ENCODE measurements at regions not wholly inside any gene's neighbourhood (a gene's known extent, or its start where the extent isn't known, plus 50 kb on each side); places are given as distances from the start of the nearest gene placed in this dataset.

GRCh38 chr9:88870627-88871026 lies 120.6 kb upstream of the S1PR3 start:
- WGBS, 2 donors (ENCODE audit: low coverage in 1 of 2) = 89 to 95% methylated on average over 3 to 4 of the region's 5 CpGs
- no peaks in the 10 kb centered on the region for H3K36me3 ChIP-seq
- no peaks in the 10 kb centered on the region for H3K27me3 ChIP-seq
- H3K4me1 ChIP-seq = peaks cover 0 to 14% (median 5%) of the 10 kb centered on the region in 3 donors
- H3K9me3 ChIP-seq = no peaks in the 10 kb centered on the region
- TF ChIP-seq EP300 (IDR thresholded peaks at IDR 0.05) (no peak), POLR2A (IDR thresholded peaks at IDR 0.05) (no peak), CTCF (IDR thresholded peaks at IDR 0.05) (no peak), POLR2AphosphoS5 (IDR thresholded peaks at IDR 0.05) (no peak)
- H3K27ac ChIP-seq = no peak overlapping the region
- no peak overlapping the region for H3K4me3 ChIP-seq
- no peak for ATAC-seq

- H3K36me3 ChIP-seq = no peaks in the 10 kb centered on the region
- no peaks in the 10 kb centered on the region for H3K27me3 ChIP-seq
- H3K4me3 ChIP-seq = no peak overlapping the region
- ATAC-seq = no peak
- H3K9me3 ChIP-seq = no peaks in the 10 kb centered on the region
- peak overlapping the region in 1 of 4 donors; percentile 19 for H3K27ac ChIP-seq
- peaks cover 0 to 14% (median 5%) of the 10 kb centered on the region in 3 donors for H3K4me1 ChIP-seq
- TF ChIP-seq POLR2A (IDR thresholded peaks at IDR 0.05) (no peak), CTCF (IDR thresholded peaks at IDR 0.05) (no peak)
- WGBS, 2 donors (ENCODE audit: low coverage in 1 of 2) = 93% methylated on average over 3 of the region's 8 CpGs; no CpG with 5 or more reads in 1 of the 2 donors
These were observed 119.6 kb upstream of the S1PR3 start for GRCh38 chr9:88871669-88872068.

GRCh38 chr9:88872192-88872946 lies 118.9 kb upstream of the S1PR3 start:
- Histone ChIP-seq H3K27ac (peak overlapping the region in 1 of 4 donors; percentile 35), H3K36me3 (no peaks in the 10 kb centered on the region), H3K4me3 (no peak overlapping the region), H3K27me3 (no peaks in the 10 kb centered on the region), H3K9me3 (no peaks in the 10 kb centered on the region), H3K4me1 (peaks cover 0 to 14% (median 5%) of the 10 kb centered on the region in 3 donors)
- ATAC-seq = no peak
- 51 to 70% methylated on average over 2 to 3 of the region's 3 CpGs for WGBS, 2 donors (ENCODE audit: low coverage in 1 of 2)
- TF ChIP-seq CTCF (IDR thresholded peaks at IDR 0.05) (no peak), POLR2AphosphoS5 (IDR thresholded peaks at IDR 0.05) (no peak), EP300 (IDR thresholded peaks at IDR 0.05) (no peak), POLR2A (IDR thresholded peaks at IDR 0.05) (no peak)

GRCh38 chr9:88873635-88874034 lies 117.6 kb upstream of the S1PR3 start:
- WGBS, 2 donors (ENCODE audit: low coverage in 1 of 2) = 80% methylated on average over 1 of the region's 10 CpGs; no CpG with 5 or more reads in 1 of the 2 donors
- Histone ChIP-seq H3K4me1 (peaks cover 0 to 14% (median 5%) of the 10 kb centered on the region in 3 donors), H3K27me3 (no peaks in the 10 kb centered on the region), H3K4me3 (no peak overlapping the region), H3K36me3 (no peaks in the 10 kb centered on the region), H3K9me3 (no peaks in the 10 kb centered on the region), H3K27ac (no peak overlapping the region)
- no peak for ATAC-seq
- no peak for TF ChIP-seq EP300 (IDR thresholded peaks at IDR 0.05)
- TF ChIP-seq CTCF (IDR thresholded peaks at IDR 0.05) = no peak
- no peak for TF ChIP-seq POLR2AphosphoS5 (IDR thresholded peaks at IDR 0.05)
- TF ChIP-seq POLR2A (IDR thresholded peaks at IDR 0.05) = no peak

GRCh38 chr9:88874391-88874790 lies 116.9 kb upstream of the S1PR3 start:
- Histone ChIP-seq H3K4me3 (no peak overlapping the region), H3K27ac (no peak overlapping the region), H3K4me1 (peaks cover 0 to 14% (median 5%) of the 10 kb centered on the region in 3 donors), H3K36me3 (no peaks in the 10 kb centered on the region), H3K27me3 (no peaks in the 10 kb centered on the region), H3K9me3 (no peaks in the 10 kb centered on the region)
- no peak for TF ChIP-seq EP300 (IDR thresholded peaks at IDR 0.05)
- no peak for TF ChIP-seq CTCF (IDR thresholded peaks at IDR 0.05)
- TF ChIP-seq POLR2A (IDR thresholded peaks at IDR 0.05) = no peak
- no peak for TF ChIP-seq POLR2AphosphoS5 (IDR thresholded peaks at IDR 0.05)
- no peak for ATAC-seq
- 74 to 100% methylated on average over 2 to 5 of the region's 6 CpGs for WGBS, 2 donors (ENCODE audit: low coverage in 1 of 2)

Data from gastroesophageal sphincter (tissue), 4 donors.